RWPE2 (cell line): ENCODE measurements at regions not wholly inside any gene's neighbourhood (a gene's known extent, or its start where the extent isn't known, plus 50 kb on each side); places are given as distances from the start of the nearest gene placed in this dataset.

Experiments
- ATAC-seq: fragments of 200-7000 bp; cut with Tn5 transposase; 3 replicates; pipeline ENCODE4 v1.9.1; 2021; ENCODE audit warnings: low read depth
- DNase-seq: peaks from one replicate; pipeline ENCODE4 v3.0.0-alpha.2; 2020; ENCODE audit warnings: low spot score
- H3K27ac ChIP-seq: fragments of 450-650 bp; 2 replicates; pipeline ENCODE4 v1.5.1; 2017; ENCODE audit warnings: mild to moderate bottlenecking; ENCODE audit not compliant: poor library complexity, severe bottlenecking
- H3K27me3 ChIP-seq: fragments of 250-450 bp; sonication (Bioruptor Pico); 2 replicates; pipeline ENCODE4 v1.5.1; 2021; ENCODE audit warnings: mild to moderate bottlenecking, moderate library complexity; ENCODE audit not compliant: insufficient read depth, poor library complexity, severe bottlenecking
- H3K36me3 ChIP-seq: fragments of 250-450 bp; sonication (Bioruptor Pico); 2 replicates; pipeline ENCODE4 v1.5.1; 2020; ENCODE audit warnings: low read depth, mild to moderate bottlenecking, moderate library complexity
- H3K4me1 ChIP-seq: fragments of 250-450 bp; sonication (Bioruptor Pico); 2 replicates; pipeline ENCODE4 v1.5.1; 2021; ENCODE audit warnings: mild to moderate bottlenecking, moderate library complexity; ENCODE audit not compliant: insufficient read depth, poor library complexity, severe bottlenecking
- H3K4me3 ChIP-seq: fragments of 250-450 bp; sonication (Bioruptor Pico); 2 replicates; pipeline ENCODE4 v1.5.1; 2021; ENCODE audit warnings: mild to moderate bottlenecking, moderate library complexity; ENCODE audit not compliant: severe bottlenecking
- H3K9me3 ChIP-seq: fragments of 250-450 bp; sonication (Bioruptor Pico); 2 replicates; pipeline ENCODE4 v1.5.1; 2021; ENCODE audit warnings: mild to moderate bottlenecking, moderate library complexity; ENCODE audit not compliant: severe bottlenecking
- CTCF ChIP-seq: fragments of 450-650 bp; IDR thresholded peaks from one replicate; pipeline ENCODE4 v1.5.1; 2017; ENCODE audit warnings: mild to moderate bottlenecking, moderate library complexity; ENCODE audit not compliant: poor library complexity, severe bottlenecking

DNA sequence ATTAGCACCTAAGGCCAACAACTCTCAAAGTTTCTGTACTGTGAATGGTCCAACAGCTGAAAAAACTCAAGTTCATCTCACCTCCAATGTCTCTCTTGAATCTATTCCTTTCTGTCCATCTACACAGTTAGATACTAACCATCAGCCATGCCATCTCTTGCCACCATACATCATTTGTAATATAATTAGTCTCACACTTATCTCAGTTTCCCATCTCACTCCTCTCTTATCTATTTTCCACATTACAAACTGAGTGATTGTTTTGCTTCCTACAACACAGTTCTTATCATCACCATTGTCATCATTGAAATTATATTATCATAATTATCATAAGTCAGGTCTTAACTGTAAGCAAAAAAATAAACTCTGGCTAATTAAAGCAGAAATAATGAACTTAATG lies 393.9 kb downstream of the PRELID2 start:
- Histone ChIP-seq H3K4me3 (no peak overlapping the region), H3K27me3 (no peaks in the 10 kb centered on the region), H3K36me3 (no peaks in the 10 kb centered on the region), H3K9me3 (no peaks in the 10 kb centered on the region), H3K4me1 (no peaks in the 10 kb centered on the region), H3K27ac (no peak overlapping the region)
- TF ChIP-seq CTCF = no peak
- no peak for ATAC-seq
- DNase-seq = no peak

DNA sequence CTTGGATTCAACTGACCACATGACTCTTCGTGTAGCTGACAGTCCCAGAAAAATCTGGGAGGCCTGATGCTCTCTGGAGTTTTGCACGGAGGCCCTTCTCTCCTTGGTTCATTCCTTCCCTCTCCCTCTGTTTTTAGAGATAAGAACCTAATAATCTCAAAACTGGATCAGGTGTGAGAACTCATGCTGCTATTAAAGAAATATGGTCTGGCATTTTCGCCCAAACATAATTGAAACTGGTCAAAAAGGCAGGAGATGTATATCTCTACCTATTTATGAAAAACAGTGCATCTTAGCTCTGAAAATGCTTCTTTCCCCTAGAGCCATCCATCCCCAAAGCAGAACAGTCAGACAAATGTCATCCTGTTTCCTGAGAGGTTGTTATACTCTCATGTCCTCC lies 397.5 kb downstream of the PRELID2 start:
- Histone ChIP-seq H3K36me3 (no peaks in the 10 kb centered on the region), H3K27ac (no peak overlapping the region), H3K9me3 (no peaks in the 10 kb centered on the region), H3K4me3 (no peak overlapping the region), H3K4me1 (no peaks in the 10 kb centered on the region), H3K27me3 (no peaks in the 10 kb centered on the region)
- TF ChIP-seq CTCF = no peak
- DNase-seq (no peak), ATAC-seq (no peak)

- ATAC-seq (no peak; the same call in 2 of the 3 replicates), DNase-seq (no peak)
- no peak for TF ChIP-seq CTCF
- H3K27ac ChIP-seq = no peak overlapping the region
- H3K36me3 ChIP-seq = no peaks in the 10 kb centered on the region
- H3K9me3 ChIP-seq = no peaks in the 10 kb centered on the region
- H3K27me3 ChIP-seq = no peaks in the 10 kb centered on the region
- H3K4me1 ChIP-seq = no peaks in the 10 kb centered on the region
- H3K4me3 ChIP-seq = no peak overlapping the region
These were observed 402.1 kb downstream of the PRELID2 start for GRCh38 chr5:145433077-145433476.

- Histone ChIP-seq H3K36me3 (no peaks in the 10 kb centered on the region), H3K4me1 (no peaks in the 10 kb centered on the region), H3K27me3 (no peaks in the 10 kb centered on the region), H3K27ac (no peak overlapping the region), H3K4me3 (no peak overlapping the region), H3K9me3 (no peaks in the 10 kb centered on the region)
- no peak for ATAC-seq
- no peak for TF ChIP-seq CTCF
- DNase-seq = no peak
These were observed 406.0 kb downstream of the PRELID2 start for GRCh38 chr5:145429170-145429569.

- ATAC-seq (no peak), DNase-seq (no peak)
- TF ChIP-seq CTCF = no peak
- Histone ChIP-seq H3K27ac (no peak overlapping the region), H3K4me1 (no peaks in the 10 kb centered on the region), H3K36me3 (no peaks in the 10 kb centered on the region), H3K9me3 (no peaks in the 10 kb centered on the region), H3K4me3 (no peak overlapping the region), H3K27me3 (no peaks in the 10 kb centered on the region)
These were observed 427.1 kb downstream of the PRELID2 start for GRCh38 chr5:145408048-145408341.
